SU-DHL-6 (cell line): ENCODE measurements at regions not wholly inside any gene's neighbourhood (a gene's known extent, or its start where the extent isn't known, plus 50 kb on each side); places are given as distances from the start of the nearest gene placed in this dataset.

ENCODE experiments used
- H2AFZ ChIP-seq: fragments of 200-600 bp; sonication (generic); 2 replicates; pipeline ENCODE4 v1.6.1; 2014; ENCODE audit warnings: low read depth, mild to moderate bottlenecking, moderate library complexity, mixed read lengths, antibody characterized with exemption, low read length; ENCODE audit not compliant: severe bottlenecking
- H3F3A ChIP-seq: fragments of 200-600 bp; shearing (Covaris generic); 2 replicates; pipeline ENCODE4 v1.6.0; 2016; ENCODE audit warnings: antibody characterized with exemption, mild to moderate bottlenecking; ENCODE audit not compliant: insufficient read depth
- H3K27ac ChIP-seq: fragments of 200-600 bp; sonication (generic); 2 replicates; pipeline ENCODE4 v1.5.1; 2016; ENCODE audit warnings: low read depth, mild to moderate bottlenecking, low read length, moderate library complexity, mixed read lengths
- H3K27me3 ChIP-seq: fragments of 200-600 bp; sonication (generic), shearing (Covaris generic); 2 replicates; pipeline ENCODE4 v1.6.0; 2014; ENCODE audit warnings: mild to moderate bottlenecking, low read length
- H3K36me3 ChIP-seq: fragments of 200-600 bp; sonication (generic); 2 replicates; pipeline ENCODE4 v1.6.1; 2014; ENCODE audit warnings: mild to moderate bottlenecking, low read length, mixed read lengths
- H3K4me2 ChIP-seq: fragments of 300-600, 200-600 bp; shearing (Covaris generic), sonication (generic); 2 replicates; pipeline ENCODE4 v1.6.0; 2014; ENCODE audit warnings: low read length, low read depth, mild to moderate bottlenecking; ENCODE audit not compliant: poor library complexity, severe bottlenecking
- H3K4me3 ChIP-seq: fragments of 200-600 bp; sonication (generic); 2 replicates; pipeline ENCODE4 v1.5.1; 2014; ENCODE audit warnings: antibody characterized with exemption, low read length, mild to moderate bottlenecking, mixed read lengths; ENCODE audit not compliant: insufficient read depth, poor library complexity, severe bottlenecking
- H3K79me2 ChIP-seq: fragments of 200-600 bp; sonication (generic); 2 replicates; pipeline ENCODE4 v1.6.1; 2014; ENCODE audit warnings: mild to moderate bottlenecking, low read length, moderate library complexity; ENCODE audit not compliant: insufficient read depth
- H3K9ac ChIP-seq: fragments of 200-600 bp; sonication (generic); 2 replicates; pipeline ENCODE4 v1.7.0; 2014; ENCODE audit warnings: mild to moderate bottlenecking, low read length
- H3K9me2 ChIP-seq: fragments of 200-600 bp; sonication (generic); replicated peaks from 2 replicates; pipeline ENCODE4 v1.6.1; 2014; ENCODE audit warnings: low read length; ENCODE audit not compliant: insufficient read depth
- H3K9me3 ChIP-seq: fragments of 200-600 bp; sonication (generic); 2 replicates; pipeline ENCODE4 v1.6.1; 2014; ENCODE audit warnings: low read length, mixed read lengths; ENCODE audit not compliant: insufficient read depth
- H4K20me1 ChIP-seq: fragments of 200-600 bp; sonication (generic); 2 replicates; pipeline ENCODE4 v1.6.1; 2014; ENCODE audit warnings: low read depth, mild to moderate bottlenecking, antibody characterized with exemption, low read length, moderate library complexity, mixed read lengths
- CTCF ChIP-seq: fragments of 200-600 bp; sonication (generic); IDR thresholded peaks from one replicate; pipeline ENCODE4 v1.5.1; 2017; ENCODE audit warnings: antibody characterized with exemption, mild to moderate bottlenecking, low read length, moderate library complexity; ENCODE audit not compliant: insufficient read depth, poor library complexity, severe bottlenecking
- EZH2phosphoT487 ChIP-seq: fragments of 200-600 bp; sonication (generic), shearing (Covaris generic); conservative IDR thresholded peaks from 2 replicates; pipeline ENCODE4 v1.6.1; 2018; ENCODE audit warnings: mild to moderate bottlenecking, antibody characterized with exemption, low read length, moderate library complexity, mixed read lengths

- H3K27ac ChIP-seq = no peak overlapping the region
Measured at GRCh38 chr2:176585291-176585690, 316.0 kb downstream of the MTX2 start.

GRCh38 chr2:176585791-176586190 is 316.5 kb downstream of the MTX2 start:
- H3K79me2 ChIP-seq = no peaks in the 10 kb centered on the region
- H3K27me3 ChIP-seq = no peaks in the 10 kb centered on the region
- H2AFZ ChIP-seq = no peak overlapping the region
- no peak overlapping the region for H3K9ac ChIP-seq
- no peak overlapping the region for H3K4me3 ChIP-seq
- no peaks in the 10 kb centered on the region for H3K9me3 ChIP-seq
- H4K20me1 ChIP-seq = no peaks in the 10 kb centered on the region
- H3K4me2 ChIP-seq = no peak overlapping the region
- H3F3A ChIP-seq = no peaks in the 10 kb centered on the region
- H3K9me2 ChIP-seq = no peaks in the 10 kb centered on the region
- H3K27ac ChIP-seq = no peak overlapping the region
- no peak for TF ChIP-seq CTCF
- no peak for TF ChIP-seq EZH2phosphoT487
- no peaks in the 10 kb centered on the region for H3K36me3 ChIP-seq

More at GRCh38 chr2:176585291-176585690, 316.0 kb downstream of the MTX2 start:
- Histone ChIP-seq H3K36me3 (no peaks in the 10 kb centered on the region), H3K9me2 (no peaks in the 10 kb centered on the region), H2AFZ (no peak overlapping the region), H3K4me2 (no peak overlapping the region), H3F3A (no peaks in the 10 kb centered on the region), H3K4me3 (no peak overlapping the region), H4K20me1 (no peaks in the 10 kb centered on the region), H3K9me3 (no peaks in the 10 kb centered on the region), H3K27me3 (no peaks in the 10 kb centered on the region), H3K9ac (no peak overlapping the region), H3K79me2 (no peaks in the 10 kb centered on the region)
- TF ChIP-seq CTCF = no peak
- TF ChIP-seq EZH2phosphoT487 = no peak

DNA sequence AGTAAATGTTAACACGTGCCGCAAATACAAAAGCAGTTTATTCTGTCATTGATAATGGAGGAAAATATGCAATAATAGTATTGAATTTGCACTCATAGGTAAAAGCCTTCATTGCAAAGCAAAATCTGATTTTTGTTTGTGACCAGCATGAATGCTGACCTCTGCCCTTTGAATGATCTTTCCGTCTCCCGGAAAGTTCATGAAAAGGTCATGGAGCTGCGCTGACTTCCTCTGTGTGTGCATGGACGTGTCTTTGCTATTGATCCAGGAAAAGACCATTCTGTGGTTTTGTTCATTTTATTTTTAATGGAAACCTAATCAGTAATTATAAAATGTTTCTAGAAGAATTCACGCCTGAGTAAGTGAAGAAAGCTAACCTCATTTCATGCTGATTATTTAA is 320.0 kb downstream of the MTX2 start:
- Histone ChIP-seq H3K36me3 (no peaks in the 10 kb centered on the region), H3K4me2 (no peak overlapping the region), H3F3A (no peaks in the 10 kb centered on the region), H3K9me3 (no peaks in the 10 kb centered on the region), H3K27ac (no peak overlapping the region), H3K79me2 (no peaks in the 10 kb centered on the region), H3K27me3 (no peaks in the 10 kb centered on the region), H2AFZ (no peak overlapping the region), H3K4me3 (no peak overlapping the region), H3K9me2 (no peaks in the 10 kb centered on the region), H4K20me1 (no peaks in the 10 kb centered on the region), H3K9ac (no peak overlapping the region)
- TF ChIP-seq EZH2phosphoT487 (no peak), CTCF (no peak)
